Transverse colon (tissue), 4 donors: ENCODE measurements at regions not wholly inside any gene's neighbourhood (a gene's known extent, or its start where the extent isn't known, plus 50 kb on each side); places are given as distances from the start of the nearest gene placed in this dataset.

ENCODE experiments used
- CTCF ChIP-seq, 5 experiments: fragments of 200-600 bp in 3 of 5; fragments of 450-650 bp in 2 of 5; sonication (generic) in 3 of 5; IDR thresholded peaks; 1 replicate in 2 of 5; 2 replicates in 3 of 5; pipeline ENCODE4 v1.5.1; 2016 to 2017; ENCODE audit warnings: antibody characterized with exemption in 5 of 5, inconsistent platforms in 3 of 5, mild to moderate bottlenecking in 2 of 5, moderate library complexity in 1 of 5
- POLR2A ChIP-seq: fragments of 450-650 bp; IDR thresholded peaks from one replicate; pipeline ENCODE4 v1.6.1; 2016; ENCODE audit warnings: antibody characterized with exemption, mild to moderate bottlenecking, moderate library complexity
- POLR2AphosphoS5 ChIP-seq, 3 donors: sonication (generic); formaldehyde crosslinking; IDR thresholded peaks; one replicate each; pipeline ENCODE4 v1.6.1; 2016; ENCODE audit warnings: antibody characterized with exemption in 3 of 3

DNA sequence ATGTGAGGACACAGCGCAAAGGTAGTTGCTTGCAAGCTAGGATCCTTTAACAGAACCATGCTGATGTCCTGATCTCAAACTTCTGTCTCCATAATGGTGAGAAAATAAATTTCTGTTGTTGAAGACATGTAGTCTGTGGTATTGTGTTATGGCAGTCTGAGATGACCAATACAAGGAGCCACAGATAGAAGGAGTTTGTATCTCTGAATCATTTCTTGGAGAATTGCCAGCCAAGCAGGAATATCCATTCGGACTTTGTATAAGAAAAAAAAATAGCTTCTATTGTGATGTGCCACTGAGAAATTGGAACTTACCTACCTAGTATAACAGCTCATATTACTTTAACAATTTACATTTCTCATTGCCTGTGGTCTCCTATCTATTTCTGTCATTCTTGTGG is 447.6 kb upstream of the CA10 start:
- no peak for TF ChIP-seq POLR2AphosphoS5 (IDR thresholded peaks at IDR 0.05)
- no peak for TF ChIP-seq CTCF (IDR thresholded peaks at IDR 0.05)
- TF ChIP-seq POLR2A = no peak
